ENCODE measurements at regions not wholly inside any gene's neighbourhood (a gene's known extent, or its start where the extent isn't known, plus 50 kb on each side); places are given as distances from the start of the nearest gene placed in this dataset.
A peak's percentile ranks its signal among the peaks of the same experiment; 100 is the strongest.
"Not testable (repeated sequence)": the region's sequence is repeated elsewhere in the genome, so short reads cannot be mapped to it uniquely, and the experiment has no call there.

GRCh38 chrX:5716666-5717065 is 512.0 kb downstream of the NLGN4X start:
- no peak for DNase-seq (ENCODE audit: low read depth, low spot score)
- no peak overlapping the region for H3K4me3 ChIP-seq (ENCODE audit: low read length)

DNA sequence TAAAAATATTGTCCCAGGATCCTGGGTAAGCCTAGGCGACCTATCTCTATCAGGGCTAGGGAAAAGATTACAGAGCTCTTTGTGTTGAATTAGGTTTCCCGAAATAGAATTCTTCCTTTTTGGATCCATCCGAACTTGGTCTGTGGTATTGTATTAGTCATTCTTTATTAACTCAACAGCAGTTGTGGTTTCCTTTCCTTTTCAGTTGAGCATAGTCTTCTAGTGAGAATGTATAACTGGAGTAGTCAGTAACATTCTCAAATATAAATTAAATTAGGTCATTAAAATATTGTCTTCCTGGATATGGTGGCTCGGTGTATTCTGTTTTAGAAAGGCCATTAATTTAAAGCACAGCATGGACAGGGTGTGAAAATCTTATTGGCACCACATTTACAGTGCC is 520.4 kb downstream of the NLGN4X start:
- no peak overlapping the region for H3K4me3 ChIP-seq (ENCODE audit: low read length)

DNA sequence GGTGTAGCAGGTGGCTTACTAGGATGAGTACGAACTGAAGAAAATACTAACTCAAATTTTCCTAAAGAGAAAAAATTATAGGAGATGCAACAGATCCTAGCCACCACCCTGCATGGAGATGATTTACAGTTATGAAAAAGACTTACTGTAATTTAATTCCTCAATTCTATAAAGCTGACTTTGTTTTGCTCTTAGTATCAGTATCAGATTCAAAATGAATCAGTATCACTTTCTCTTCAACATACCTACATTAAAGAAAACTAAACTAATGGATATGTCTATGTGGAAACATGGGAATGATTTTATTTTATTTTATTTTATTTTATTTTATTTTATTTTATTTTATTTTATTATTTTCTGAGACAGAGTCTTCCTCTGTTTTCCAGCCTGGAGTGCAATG is 525.8 kb downstream of the NLGN4X start:
- H3K4me3 ChIP-seq (ENCODE audit: low read length): no peak overlapping the region
- no peak for DNase-seq (ENCODE audit: low read depth, low spot score)

More for the DNA sequence above, 520.4 kb downstream of the NLGN4X start:
- DNase-seq (ENCODE audit: low read depth, low spot score): no peak

GRCh38 chrX:5695971-5696370 is 532.7 kb downstream of the NLGN4X start:
- H3K4me3 ChIP-seq (ENCODE audit: low read length): no peak overlapping the region
- no peak for DNase-seq (ENCODE audit: low read depth, low spot score)

GRCh38 chrX:5683996-5684395 is 544.7 kb downstream of the NLGN4X start:
- no peak for DNase-seq (ENCODE audit: low read depth, low spot score)
- no peak overlapping the region for H3K4me3 ChIP-seq (ENCODE audit: low read length)

- peak; percentile 5 for DNase-seq (ENCODE audit: low read depth, low spot score)
- H3K4me3 ChIP-seq (ENCODE audit: low read length): no peak overlapping the region
Observed at GRCh38 chrX:5681159-5681558, 547.5 kb downstream of the NLGN4X start.

- DNase-seq (ENCODE audit: low read depth, low spot score): no peak
- no peak overlapping the region for H3K4me3 ChIP-seq (ENCODE audit: low read length)
Observed at GRCh38 chrX:5674036-5674435, 554.6 kb downstream of the NLGN4X start.

DNA sequence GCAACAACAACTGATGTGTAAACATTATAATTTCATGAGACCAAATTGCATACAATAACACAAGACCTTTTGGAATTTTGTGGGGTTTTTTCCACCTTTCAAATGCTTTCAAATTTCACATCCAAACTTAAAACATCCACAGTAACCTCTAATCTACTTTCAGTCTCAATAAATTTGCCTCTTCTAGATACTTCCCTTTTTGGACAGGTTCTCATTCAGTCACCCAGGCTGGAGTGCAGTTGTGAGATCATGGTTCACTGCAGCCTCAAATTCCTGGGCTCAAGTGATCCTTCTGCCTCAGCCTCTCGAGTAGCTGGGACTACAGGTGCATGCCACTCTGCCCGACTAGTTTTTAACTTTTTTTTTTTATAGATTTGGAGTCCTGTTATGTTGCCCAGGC is 556.6 kb downstream of the NLGN4X start:
- DNase-seq (ENCODE audit: low read depth, low spot score): no peak
- no peak overlapping the region for H3K4me3 ChIP-seq (ENCODE audit: low read length)

GRCh38 chrX:5666689-5667088 is 562.0 kb downstream of the NLGN4X start:
- H3K4me3 ChIP-seq (ENCODE audit: low read length); DNase-seq (ENCODE audit: low read depth, low spot score): not testable (repeated sequence)

GRCh38 chrX:5656544-5656943 is 572.1 kb downstream of the NLGN4X start:
- no peak for DNase-seq (ENCODE audit: low read depth, low spot score)
- no peak overlapping the region for H3K4me3 ChIP-seq (ENCODE audit: low read length)

DNA sequence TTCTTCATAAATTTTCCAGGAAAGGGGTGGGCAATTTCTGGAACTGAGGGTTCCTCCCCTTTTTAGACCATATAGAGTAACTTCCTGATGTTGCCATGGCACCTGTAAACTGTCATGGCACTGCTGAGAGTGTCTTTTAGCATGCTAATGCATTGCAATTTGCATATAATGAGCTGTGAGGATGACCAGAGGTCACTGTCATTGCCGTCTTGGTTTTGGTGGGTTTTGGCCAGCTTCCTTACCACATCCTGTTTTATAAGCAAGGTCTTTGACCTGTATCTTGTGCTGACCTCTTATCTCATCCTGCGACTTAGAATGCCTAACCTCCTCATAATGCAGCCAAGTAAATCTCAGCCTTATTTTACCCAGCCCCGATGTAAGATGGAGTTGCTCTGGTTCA is 577.8 kb downstream of the NLGN4X start:
- no peak for DNase-seq (ENCODE audit: low read depth, low spot score)
- H3K4me3 ChIP-seq (ENCODE audit: low read length): no peak overlapping the region

DNA sequence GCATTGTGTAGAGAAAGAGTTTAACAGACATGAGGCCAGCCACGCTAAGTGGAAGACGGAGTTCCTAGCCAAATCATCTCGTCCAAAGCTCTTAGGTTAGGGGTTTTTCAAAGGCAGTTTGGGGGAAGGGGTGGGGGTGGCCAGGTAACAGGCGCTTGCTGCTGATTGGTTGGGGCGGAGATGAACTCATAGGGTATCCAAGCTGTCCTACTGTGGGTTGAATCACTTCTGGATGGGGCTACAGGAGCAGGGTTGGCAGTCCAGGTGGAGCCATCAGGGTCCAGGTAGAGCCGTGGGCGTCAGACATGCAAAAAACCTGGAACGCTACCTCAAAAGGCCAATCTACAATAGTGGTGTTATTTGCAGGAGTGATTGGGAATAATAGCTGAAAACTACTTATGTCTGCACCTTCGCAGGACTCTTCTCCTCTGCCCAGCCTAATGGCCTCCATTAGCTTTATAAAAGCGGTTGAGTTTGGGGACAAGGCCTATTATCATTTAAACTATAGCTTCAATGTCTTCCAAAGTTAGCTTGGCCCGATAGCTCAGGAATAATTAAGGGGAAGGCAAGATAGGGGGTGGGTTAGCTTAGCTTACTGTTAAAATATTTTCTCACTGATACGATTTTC is 579.6 kb downstream of the NLGN4X start:
- no peak for DNase-seq (ENCODE audit: low read depth, low spot score)
- H3K4me3 ChIP-seq (ENCODE audit: low read length): no peak overlapping the region

- H3K4me3 ChIP-seq (ENCODE audit: low read length): no peak overlapping the region
- DNase-seq (ENCODE audit: low read depth, low spot score): no peak
Observed at GRCh38 chrX:5646818-5647217, 581.8 kb downstream of the NLGN4X start.

- no peak overlapping the region for H3K4me3 ChIP-seq (ENCODE audit: low read length)
- no peak for DNase-seq (ENCODE audit: low read depth, low spot score)
Observed at GRCh38 chrX:5644776-5645175, 583.9 kb downstream of the NLGN4X start.

- H3K4me3 ChIP-seq (ENCODE audit: low read length): no peak overlapping the region
- DNase-seq (ENCODE audit: low read depth, low spot score): no peak
Observed at GRCh38 chrX:5640071-5640470, 588.6 kb downstream of the NLGN4X start.

DNA sequence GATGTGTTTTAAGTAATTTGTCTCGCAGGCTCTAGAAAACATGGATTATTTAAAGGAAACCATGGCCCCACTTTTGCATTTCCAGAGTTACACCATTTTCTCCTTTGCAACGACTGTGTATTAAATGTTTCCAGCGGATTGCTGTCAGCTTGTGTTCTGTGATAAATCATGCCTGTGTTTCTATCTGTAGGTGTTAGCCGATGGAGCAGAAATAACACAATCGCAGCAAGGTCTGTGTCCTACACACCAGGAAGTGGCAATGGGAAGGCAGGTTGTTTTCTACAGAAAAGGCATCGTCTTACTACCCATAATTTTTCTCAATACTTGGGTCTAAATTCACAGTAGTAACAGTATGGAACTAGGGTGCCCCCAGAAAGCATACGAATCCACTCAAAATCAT is 590.1 kb downstream of the NLGN4X start:
- no peak for DNase-seq (ENCODE audit: low read depth, low spot score)
- no peak overlapping the region for H3K4me3 ChIP-seq (ENCODE audit: low read length)

DNA sequence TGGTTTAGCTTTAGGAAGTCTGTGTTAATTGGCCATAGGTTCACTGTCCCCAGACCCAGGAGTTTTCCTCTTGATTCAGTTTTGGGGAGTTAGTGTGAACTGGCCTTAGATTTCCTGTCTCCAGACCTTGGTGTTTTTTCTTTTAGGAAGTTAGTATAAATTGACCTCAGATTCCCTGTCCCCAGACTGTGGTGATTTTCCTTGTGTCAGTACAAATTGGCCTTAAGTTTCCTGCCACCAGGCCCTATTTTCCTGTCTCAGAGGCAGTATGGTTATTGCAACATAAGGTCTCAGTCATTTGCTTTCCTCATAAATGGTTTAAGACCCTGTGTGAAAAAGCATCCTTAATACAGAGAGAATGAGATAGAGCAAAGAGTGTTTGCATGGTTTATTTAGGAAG is 595.8 kb downstream of the NLGN4X start:
- no peak for DNase-seq (ENCODE audit: low read depth, low spot score)
- H3K4me3 ChIP-seq (ENCODE audit: low read length): no peak overlapping the region

DNA sequence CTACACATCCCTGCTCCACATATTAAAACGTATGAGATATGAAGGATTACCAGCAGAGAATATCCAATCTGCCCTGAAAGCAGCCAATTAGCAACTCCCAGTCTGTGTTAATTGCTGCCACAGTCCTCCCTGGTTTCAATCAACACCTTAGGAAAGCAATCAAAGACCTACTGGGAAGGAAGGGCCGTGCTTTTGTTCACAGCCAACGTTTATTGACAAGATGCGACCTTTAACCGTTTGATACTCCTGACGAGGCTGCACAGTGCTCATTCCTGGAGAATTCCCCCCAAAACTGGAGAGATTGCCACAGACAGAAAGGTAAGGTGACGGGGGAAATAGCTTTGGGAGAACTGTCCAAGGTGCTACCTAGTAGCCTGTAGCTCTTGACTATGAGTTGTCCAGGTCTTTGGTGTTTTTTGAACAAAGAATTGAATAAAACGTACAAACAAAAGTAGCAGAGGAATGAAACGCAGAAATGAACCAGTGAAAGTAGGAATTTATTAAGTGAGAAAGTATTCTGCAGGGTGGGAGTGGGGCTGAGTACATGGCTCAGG is 596.5 kb downstream of the NLGN4X start:
- DNase-seq (ENCODE audit: low read depth, low spot score): no peak
- no peak overlapping the region for H3K4me3 ChIP-seq (ENCODE audit: low read length)

GRCh38 chrX:5617666-5618065 is 611.0 kb downstream of the NLGN4X start:
- no peak overlapping the region for H3K4me3 ChIP-seq (ENCODE audit: low read length)
- no peak for DNase-seq (ENCODE audit: low read depth, low spot score)

GRCh38 chrX:5595570-5595969 is 633.1 kb downstream of the NLGN4X start:
- DNase-seq (ENCODE audit: low read depth, low spot score): no peak
- no peak overlapping the region for H3K4me3 ChIP-seq (ENCODE audit: low read length)

- H3K4me3 ChIP-seq (ENCODE audit: low read length): no peak overlapping the region
- no peak for DNase-seq (ENCODE audit: low read depth, low spot score)
Observed at GRCh38 chrX:5586726-5587125, 641.9 kb downstream of the NLGN4X start.

Data from Jurkat, Clone E6-1 (cell line).